GM18499 (cell line): ENCODE measurements at regions not wholly inside any gene's neighbourhood (a gene's known extent, or its start where the extent isn't known, plus 50 kb on each side); places are given as distances from the start of the nearest gene placed in this dataset.

Experiments
- ATAC-seq: cut with Tn5 transposase; IDR thresholded peaks from one replicate; pipeline ENCODE4 v1.9.1; 2021; ENCODE audit warnings: moderate number of reproducible peaks; ENCODE audit not compliant: insufficient read depth, unreplicated experiment

DNA sequence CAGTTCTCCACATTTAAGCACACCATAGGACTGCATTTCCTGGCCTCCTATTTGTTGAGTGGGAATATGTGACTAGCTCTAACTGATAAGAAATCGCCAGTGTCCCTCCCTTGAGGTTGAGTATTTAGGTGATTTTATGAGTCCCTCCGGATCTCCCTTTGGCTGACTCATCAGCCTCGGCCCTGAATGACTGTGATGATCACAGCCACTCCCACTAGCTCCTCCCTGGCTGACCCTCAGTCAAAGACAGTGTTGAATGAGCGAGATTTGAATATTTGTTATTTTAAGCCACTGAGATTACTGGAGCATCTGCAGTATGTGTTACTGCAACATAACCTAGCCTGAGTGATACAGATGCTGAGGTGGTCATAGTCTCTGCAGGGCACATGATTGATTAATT is 515.3 kb downstream of the EPHB1 start:
- ATAC-seq, result no peak

DNA sequence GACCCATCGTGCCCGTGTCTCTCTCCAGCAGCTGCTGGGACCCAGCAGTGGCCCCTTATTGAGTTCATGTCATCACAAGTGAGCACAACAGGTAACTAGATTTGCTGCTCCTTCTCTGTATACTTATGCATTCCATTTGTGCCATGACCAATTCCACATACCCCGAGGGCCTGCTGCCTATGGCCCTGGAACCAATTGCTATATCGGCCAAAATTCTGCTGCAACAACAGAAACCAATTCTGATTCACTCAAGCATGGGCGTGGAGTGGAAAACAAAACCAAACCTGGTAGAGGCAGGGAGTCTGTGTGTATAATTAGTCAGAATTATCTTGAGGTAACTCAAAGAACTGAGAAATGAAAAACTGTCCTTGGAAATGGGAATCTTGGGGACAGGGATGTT is 516.6 kb downstream of the EPHB1 start:
- ATAC-seq, result no peak

DNA sequence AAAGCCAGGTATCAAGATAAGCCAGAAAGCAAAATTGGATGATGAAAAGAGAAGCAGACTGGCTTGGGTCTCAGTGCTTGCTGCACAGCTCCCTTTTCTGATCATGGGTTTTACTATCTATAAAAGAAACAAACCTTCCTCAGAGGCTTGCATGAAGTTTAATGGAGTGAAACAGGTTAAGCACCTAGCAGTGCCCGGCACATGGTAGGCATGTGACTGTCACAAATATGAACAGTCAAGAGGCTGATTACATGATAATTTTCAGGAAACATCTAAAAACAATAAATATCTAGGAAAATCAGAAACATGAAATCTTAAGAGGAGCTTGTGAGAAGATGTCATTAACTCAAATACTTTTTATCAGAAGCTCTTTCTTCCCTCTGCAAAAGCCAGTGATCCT is 519.2 kb downstream of the EPHB1 start:
- ATAC-seq, result no peak

DNA sequence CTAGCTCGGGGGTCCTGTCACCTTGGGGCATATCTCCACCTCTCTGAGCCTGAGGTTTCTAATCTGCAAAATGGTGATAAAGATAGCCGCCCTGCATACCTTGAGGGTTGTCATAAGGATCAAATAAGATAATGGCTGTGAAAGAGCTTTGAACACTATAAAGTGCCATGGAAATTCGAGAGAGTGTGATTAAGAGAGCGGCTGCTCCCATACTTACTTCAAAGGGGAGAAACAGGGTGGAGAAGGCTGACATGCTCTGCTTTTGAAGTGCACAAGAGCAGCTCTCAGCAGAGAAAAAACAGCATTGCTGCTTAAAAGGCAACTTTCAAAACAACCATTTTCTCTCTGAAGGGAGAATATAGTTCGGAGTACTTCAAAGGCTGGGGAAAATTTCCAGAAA is 529.2 kb downstream of the EPHB1 start:
- ATAC-seq, result no peak

DNA sequence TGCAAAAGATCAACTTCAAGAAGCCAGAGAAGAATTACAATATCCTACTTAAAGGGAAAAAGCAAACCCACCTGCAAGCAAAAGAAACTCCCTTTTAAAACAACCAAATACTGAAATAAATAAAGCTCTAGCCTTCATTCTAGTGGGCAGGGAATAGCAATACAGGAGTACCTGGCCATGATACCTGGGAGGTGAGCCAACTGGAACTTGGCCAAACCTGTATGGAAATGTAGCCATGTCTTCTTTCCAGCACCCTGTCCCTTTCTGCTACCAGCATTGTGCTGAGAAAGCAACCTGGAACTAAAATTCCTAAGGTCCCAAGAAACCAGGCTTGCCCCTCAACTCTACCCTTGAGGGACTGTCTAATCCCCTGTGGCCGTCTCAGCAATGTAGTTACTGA is 530.0 kb downstream of the EPHB1 start:
- ATAC-seq, result no peak

DNA sequence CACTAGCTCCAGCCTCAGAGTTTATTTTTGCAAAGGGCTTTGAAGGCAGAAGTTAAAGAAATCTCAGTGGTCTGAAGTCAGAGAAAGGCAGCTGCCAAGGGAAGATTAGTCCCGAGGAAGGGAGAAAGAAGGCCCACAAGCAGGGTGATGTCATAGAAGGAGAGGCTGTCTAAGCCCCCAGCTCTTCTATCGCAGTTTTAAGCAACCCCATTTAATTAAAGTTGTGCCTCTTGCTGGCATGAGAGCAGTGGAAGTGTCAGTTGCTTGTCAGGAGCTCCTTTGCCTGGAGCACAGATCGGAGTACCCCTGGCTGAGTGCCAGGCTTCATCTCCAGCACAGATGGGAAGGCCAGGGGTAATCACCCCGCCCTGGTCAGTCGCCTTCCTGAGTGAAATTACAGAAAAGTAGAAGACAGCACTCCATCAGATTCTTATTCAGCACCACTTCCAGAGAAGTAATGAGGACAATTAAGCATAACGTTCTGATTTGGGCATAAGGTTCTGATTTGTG is 530.7 kb downstream of the EPHB1 start:
- no peak for ATAC-seq

DNA sequence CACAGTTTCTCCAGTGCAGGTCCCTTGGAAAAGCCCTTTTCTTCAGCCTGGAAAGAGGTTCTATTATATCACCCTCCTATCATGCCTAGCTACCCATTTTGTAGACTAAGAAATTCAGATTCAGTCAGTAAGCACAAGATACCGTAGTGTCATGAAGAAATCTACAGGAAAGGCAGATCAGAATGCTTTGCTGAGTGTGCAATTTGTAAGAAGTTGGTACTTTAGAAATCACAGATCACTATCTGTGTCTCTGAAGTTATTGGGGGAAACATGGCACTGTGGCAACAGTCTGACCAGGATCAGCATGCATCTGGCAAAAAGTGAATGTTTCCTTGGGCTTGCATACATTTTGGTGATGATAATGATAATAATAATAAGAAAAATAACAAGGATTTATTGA is 531.8 kb downstream of the EPHB1 start:
- no peak for ATAC-seq

DNA sequence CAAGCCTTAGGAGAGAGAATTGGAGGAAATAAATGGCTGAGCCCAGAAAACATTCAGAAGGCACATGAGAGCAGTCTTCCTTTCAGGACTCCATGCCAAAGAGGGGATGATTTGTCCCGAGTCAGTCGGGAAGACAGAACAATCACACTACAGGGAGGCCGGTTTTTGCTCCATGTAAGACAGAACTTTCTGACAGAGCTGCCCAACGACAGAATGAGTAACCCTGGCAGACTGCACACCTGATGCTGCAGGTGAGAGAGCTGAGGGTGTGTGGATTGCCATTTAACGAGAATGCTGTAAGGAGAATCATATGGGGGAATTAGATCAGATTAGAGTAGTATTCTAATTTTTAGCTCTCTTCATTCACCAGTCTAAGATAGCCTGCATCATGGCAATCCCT is 533.0 kb downstream of the EPHB1 start:
- ATAC-seq, result no peak

DNA sequence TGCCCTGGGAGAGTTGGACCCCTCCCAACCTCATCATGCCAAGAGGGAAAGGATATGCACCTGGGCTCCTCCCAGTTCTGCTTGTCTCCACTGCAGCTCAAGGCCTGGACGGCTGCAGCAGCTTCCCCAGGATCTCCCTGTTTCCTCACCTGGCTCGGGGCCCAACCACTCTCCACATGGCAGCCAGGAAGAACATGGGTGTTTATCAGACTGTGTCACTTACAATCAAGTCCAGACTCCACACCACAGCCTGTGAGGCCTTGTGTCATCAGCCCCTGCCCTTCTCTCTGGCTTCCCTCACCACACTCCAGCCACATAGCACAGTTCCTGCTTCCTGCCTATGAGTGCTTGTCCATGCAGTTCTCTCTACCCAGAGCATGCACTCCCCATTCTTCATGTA is 534.4 kb downstream of the EPHB1 start:
- no peak for ATAC-seq

DNA sequence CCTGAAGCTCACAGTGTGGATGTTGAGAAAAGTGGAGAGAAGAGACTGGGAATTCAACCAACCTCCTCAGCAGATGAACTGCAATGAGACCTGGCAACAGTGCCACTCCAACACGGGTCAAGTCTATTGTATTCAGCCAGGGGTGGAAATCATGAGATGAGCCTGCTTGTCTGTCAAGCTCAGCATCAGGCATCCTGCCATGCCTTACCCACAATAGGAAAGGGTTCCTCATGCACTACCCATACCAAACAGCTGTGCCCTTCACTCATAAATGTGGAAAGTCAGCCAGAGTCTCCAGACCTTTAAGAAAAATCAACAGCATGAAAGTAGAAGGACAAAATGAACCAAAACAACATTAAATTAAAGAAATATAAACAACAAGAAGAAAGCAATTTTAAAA is 542.1 kb downstream of the EPHB1 start:
- ATAC-seq, result no peak

DNA sequence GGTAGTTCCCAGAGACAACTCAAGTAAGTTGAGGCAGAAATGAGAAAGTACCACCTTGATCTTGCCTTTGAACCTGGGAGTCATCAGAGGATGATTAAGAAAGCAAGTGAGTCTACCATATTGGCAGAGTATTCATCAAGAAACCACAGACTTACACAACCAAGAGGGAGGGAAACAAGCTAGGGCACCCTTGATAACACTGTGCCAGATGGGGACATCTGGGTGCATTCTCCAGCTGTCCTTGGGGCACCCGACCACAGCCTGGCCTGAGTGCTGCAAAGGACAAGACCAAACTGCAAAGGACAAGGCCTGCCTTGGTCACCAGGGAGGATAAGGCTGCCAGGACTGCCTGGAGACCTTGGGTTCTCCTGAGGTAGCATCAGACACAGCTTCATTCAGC is 553.6 kb downstream of the EPHB1 start:
- ATAC-seq, result no peak

DNA sequence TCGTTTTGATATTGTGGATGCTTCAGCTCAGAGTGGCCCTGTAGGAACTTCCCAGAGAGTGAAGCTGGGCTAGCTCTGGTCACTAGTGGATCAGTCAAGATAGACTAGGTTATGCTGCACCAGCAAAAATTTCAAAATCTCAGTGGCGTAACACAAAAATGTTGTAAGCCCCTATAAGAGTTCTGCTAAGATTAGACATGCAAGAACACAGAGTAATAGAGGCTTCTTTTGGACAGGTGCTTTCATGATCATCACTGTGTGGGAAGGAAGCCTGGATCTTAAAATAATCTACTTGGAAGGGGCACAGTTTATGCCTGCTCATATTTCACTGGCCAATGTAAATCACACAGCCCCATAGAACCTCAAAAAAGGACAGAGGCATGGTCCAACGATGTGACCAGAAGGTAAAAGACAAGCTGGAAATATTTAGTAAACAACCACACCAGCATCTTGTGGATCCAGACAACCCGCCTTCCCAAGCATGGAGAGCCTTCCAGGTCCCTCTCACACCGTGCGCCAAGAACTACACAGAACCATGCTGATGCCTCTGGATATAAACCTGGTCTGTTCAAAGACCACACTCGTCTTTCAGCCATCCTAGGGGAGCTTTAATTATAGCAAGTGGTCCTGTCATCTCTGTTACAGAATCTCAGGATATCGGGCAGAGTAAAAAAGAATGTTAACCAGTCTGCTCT is 554.3 kb downstream of the EPHB1 start:
- no peak for ATAC-seq

DNA sequence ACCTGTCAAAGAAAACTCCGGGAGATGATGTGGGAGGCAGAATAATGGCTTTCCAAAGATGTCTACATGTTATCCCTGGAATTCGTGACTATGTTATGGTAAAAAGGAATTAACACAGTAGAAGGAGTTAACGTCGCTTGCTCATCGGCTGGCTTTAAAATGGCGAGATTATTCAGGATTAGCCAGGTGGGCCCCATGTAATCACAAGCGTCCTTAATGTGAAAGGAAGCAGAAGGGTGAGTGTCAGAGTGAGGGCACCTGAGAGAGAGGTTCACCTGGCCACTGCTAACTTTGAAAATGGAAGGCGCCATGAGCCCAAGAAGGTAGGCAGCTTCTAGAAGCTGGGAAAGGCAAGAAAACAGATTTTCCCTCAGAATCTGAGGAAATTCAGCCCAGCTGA is 557.2 kb downstream of the EPHB1 start:
- ATAC-seq, result no peak

DNA sequence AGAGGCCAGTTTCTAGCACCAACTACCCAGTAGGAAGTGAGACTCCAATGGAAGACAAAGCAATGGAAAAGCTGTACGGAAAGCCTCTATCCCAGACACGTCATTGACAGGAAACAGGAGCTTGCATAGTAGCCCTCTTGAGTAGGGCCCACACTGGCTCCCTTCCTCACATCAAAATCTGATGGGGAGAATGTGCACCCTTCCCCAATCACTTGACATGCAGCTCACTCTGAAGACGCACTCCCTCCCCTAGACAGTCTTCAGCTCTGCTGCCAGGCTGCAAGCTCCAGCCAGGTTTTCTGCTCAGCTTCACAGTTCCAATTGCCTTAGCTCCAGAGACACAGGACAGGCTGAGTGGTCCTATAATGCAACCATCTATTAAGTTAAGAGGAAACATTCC is 567.8 kb downstream of the EPHB1 start:
- no peak for ATAC-seq

DNA sequence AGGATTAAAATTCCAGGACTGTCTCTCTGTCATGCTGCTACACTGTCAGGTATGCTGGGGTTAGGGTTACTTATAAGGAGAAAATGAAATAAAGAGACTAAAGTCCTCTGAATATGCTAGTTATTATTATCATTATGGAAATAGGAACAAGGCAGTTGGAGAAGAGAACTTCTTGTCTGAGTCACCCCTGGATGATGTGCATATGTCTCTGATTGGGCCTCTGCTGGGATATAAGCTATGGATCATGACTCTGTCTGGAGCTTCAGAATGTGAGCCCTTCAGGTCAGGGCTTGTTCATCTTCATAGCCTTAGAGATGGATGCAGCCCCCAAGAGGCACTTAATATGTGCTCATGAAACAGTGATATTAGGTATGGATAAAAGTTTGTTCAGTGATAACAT is 569.6 kb downstream of the EPHB1 start:
- ATAC-seq, result no peak

DNA sequence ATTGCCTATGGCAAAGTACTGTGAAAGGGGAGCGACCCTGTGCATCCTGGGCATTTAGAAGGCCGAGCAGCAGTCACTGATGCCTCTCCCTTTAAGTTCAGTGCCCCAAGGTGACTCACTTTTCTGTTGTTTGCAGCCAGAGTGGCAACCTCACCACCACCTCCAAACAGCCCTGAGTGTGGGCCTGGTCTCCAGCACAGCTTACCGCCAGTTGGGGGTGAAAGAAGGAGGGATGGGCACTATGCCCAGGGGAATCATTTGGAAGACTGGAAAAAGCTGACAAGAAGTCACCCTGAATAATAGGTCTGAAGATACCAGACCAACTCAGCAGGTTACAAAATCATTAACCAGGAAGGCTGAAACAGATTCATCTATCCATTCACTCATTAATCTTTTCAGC is 571.8 kb downstream of the EPHB1 start:
- ATAC-seq, result no peak

DNA sequence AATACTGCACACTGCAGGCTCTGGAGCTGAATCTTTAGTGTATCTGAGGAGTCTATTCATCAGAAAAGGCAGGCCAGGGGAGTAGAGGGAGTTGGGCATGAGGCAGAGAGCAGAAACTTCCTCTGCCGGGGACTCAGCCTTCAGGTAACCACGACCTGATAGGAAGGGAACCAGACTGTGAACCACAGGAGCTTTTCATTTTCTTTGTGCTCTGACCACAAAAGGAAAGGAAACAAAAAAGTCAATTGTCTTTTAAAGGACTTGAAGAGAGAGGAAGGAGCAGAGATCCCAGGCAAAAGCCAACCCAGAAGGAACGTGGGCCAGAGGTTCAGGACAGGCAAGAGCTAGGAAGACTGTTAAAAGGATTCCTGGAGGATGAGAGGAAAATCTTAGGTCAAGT is 573.3 kb downstream of the EPHB1 start:
- no peak for ATAC-seq

DNA sequence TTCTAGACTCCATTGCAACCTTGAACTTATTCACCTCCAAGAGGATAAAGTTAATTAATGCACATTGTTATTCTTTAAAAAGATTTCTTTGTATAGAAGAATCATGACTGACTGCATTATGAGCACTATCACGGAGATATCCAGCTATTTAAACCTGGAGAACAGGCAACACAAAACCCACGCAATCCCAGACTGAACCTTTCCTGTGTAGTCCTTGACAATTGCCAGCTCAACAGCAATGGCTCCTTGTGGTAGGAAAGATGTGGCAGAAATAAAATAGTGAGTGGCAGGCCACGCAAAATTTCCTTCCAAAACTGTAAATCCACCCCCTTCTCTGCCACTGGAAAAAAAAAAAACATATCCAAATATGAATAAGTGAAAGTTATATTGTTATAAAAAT is 573.7 kb downstream of the EPHB1 start:
- ATAC-seq, result no peak

DNA sequence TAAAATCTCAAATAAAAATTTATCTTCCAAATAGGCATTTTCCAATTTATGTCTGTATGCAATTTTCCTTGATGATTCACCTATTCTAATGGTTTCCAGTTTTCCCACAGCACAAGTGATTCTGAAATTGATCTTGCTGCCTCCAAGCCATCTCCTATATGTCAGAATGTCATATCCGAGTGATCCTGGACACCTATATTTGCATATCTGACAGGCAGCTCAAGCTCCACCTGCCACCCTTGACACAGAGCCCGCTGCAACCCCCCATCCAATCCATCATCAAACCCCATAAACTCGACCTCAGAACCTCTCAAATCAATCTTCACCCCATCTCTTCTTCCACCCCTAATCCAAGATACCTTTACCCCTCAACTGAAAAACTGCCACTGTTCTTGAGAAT is 579.5 kb downstream of the EPHB1 start:
- no peak for ATAC-seq

DNA sequence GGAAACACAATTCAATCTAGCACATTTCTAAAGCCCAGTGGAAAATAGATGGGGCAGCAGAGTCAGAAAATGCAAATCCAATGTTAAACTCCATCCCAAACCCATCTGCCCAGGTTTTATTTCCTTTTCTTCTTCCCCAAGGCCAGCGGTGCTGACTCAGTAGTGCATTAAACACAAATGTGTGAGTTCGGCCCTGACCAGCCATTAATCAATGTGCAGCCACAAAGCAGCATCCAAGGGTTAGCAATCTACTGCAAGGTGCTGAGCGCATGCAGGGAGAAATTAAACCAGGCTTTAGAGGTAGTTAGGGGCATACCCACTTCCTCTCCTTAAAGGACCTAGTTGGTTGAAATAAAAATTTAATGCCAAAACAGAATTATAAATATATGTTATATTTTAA is 583.3 kb upstream of the PPP2R3A start:
- no peak for ATAC-seq

DNA sequence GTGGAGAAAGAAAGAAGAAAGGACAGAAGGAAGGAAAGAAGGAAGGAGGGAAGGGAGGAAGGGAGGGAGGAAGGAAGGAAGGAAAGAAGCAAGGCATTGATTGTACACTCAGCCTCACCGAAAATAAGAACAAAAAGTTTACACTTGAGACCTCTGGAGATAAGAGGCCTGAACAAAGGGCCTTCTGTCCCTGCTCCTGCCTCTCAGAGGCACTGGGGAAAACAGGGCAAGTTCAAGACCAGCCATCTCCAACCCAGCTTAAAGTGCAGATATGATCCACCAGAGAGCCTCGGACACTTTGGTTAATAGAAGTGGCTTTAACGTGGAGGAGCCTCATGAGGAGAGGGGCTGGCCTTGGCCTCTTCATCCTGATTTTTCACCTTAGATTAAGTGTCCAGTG is 582.9 kb upstream of the PPP2R3A start:
- ATAC-seq, result no peak

DNA sequence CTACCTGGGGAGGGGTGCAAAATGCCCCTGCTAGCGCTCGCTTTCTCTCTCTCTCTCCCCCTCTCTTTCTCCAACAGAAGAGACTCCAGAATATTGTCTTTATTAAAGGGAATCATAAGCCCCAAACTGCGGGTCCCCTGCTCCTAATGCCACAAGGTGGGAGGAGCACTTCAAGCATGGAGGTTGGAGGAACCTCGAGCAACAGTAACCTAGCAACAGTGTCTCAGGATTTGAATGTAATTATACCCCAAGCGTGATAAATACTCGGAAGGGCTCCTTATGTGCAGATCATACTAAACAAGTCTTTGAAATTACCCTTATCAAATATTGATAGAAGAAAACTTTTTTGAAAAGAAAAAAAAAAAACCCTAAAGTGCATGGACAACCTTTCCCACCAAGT is 582.2 kb upstream of the PPP2R3A start:
- ATAC-seq, result no peak

DNA sequence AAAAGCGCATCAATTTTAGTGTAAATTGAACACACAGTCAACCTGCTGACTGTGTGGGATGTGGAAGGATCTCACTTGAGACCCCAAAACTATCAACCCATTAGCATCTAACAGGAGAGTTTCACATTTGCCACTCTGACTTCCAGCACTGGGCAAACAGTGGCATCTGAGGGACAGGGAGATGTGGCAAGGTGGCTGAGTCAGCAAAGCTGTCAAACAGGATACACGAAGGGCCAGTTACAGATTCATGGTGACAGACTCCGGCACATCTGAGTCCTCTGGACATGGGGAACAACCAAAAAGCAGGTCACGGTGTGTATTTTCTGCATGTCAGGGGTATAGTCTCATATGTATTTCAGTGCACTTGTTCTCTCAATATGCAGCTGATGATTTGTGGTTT is 573.4 kb upstream of the PPP2R3A start:
- no peak for ATAC-seq
